Ovary (tissue), 7 donors: ENCODE measurements at regions not wholly inside any gene's neighbourhood (a gene's known extent, or its start where the extent isn't known, plus 50 kb on each side); places are given as distances from the start of the nearest gene placed in this dataset.

ENCODE experiments used
- DNase-seq, 5 donors: peaks; one replicate each; pipeline ENCODE4 v3.0.0-alpha.2; 2019 to 2020
- H3K27ac ChIP-seq, 2 donors: fragments of 200-600 bp; one replicate each; pipeline versions ENCODE4 v1.5.1 to v1.8.0; 2019 to 2022
- H3K27me3 ChIP-seq: fragments of 200-600 bp; one replicate; pipeline ENCODE4 v1.8.0; 2022
- H3K36me3 ChIP-seq: fragments of 200-600 bp; sonication (generic); one replicate; pipeline ENCODE4 v1.5.1; 2019
- H3K4me1 ChIP-seq: one replicate; pipeline ENCODE4 v1.8.1; 2013; ENCODE audit warnings: mild to moderate bottlenecking, moderate library complexity; ENCODE audit not compliant: insufficient read depth
- H3K4me3 ChIP-seq: fragments of 200-600 bp; sonication (generic); one replicate; pipeline ENCODE4 v1.5.1; 2017
- H3K9me3 ChIP-seq, 2 donors: fragments of 200-600 bp in 1 of 2; sonication (generic) in 1 of 2; one replicate each; pipeline versions ENCODE4 v1.5.1 to v1.8.1; 2013 to 2019; ENCODE audit warnings: mild to moderate bottlenecking in 1 of 2, moderate library complexity in 1 of 2
- EP300 ChIP-seq: sonication (generic); formaldehyde crosslinking; IDR thresholded peaks from one replicate; pipeline ENCODE4 v1.6.1; 2017; ENCODE audit warnings: antibody characterized with exemption
- POLR2A ChIP-seq: fragments of 450-650 bp; IDR thresholded peaks from one replicate; pipeline ENCODE4 v1.6.1; 2017; ENCODE audit warnings: antibody characterized with exemption, mild to moderate bottlenecking, moderate library complexity
- WGBS, 3 donors: extraction: QIAGEN DNeasy Blood & Tissue Kit in 1 of 3; methylation state at CpG; one replicate each; pipeline versions ENCODE4 v1.1.5 to v1.1.7; 2013 to 2017; 5-methylcytosine and 5-hydroxymethylcytosine counted together
- intact Hi-C, 4 donors: fragments of 100-400 bp; cut with DNase I; formaldehyde crosslinking; loops; one replicate each; pipeline versions ENCODE4 v1.11.0 to v1.15.1; 2022 to 2023
- TF ChIP-seq, protein P1 (sequence below), 3 donors: fragments of 450-650 bp in 2 of 3; fragments of 200-600 bp in 1 of 3; IDR thresholded peaks; one replicate each; pipeline versions ENCODE4 v1.5.1 to v1.8.0; 2016 to 2022; ENCODE audit warnings: antibody characterized with exemption in 3 of 3, mild to moderate bottlenecking in 1 of 3
- donor health status: DM: no; HTN: no; CAD: no; lungs with moderate emphysema.
- donor health status: DM: no; HTN: no; CAD: no.
- donor health status: Bipolar disorder and iron deficiency.
- donor health status: DM: no; HTN: no; CAD: no.
- donor health status: DM: yes; HTN: yes; CAD: no.

DNA sequence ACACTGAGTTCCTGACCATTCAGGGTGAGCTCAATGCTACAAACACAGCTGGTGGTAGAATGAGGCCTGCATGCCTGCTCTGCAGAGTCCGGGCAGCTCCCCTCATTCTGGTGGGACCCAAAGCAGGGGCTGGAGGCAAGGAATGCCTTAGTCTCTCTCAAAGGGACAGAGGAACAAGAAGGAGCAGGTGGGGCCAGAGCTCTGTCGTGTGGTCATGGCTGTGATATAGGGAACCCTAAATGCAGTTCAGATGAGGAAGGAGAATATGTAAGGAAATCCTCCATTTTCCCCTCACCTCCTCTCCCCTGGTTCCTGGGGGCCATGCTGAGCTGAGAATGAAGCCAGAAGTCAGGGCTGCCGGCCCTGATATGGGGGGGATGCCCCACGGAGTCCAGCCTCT, 334.3 kb downstream of the CYP26B1 start:
- TF ChIP-seq, protein P1, sequence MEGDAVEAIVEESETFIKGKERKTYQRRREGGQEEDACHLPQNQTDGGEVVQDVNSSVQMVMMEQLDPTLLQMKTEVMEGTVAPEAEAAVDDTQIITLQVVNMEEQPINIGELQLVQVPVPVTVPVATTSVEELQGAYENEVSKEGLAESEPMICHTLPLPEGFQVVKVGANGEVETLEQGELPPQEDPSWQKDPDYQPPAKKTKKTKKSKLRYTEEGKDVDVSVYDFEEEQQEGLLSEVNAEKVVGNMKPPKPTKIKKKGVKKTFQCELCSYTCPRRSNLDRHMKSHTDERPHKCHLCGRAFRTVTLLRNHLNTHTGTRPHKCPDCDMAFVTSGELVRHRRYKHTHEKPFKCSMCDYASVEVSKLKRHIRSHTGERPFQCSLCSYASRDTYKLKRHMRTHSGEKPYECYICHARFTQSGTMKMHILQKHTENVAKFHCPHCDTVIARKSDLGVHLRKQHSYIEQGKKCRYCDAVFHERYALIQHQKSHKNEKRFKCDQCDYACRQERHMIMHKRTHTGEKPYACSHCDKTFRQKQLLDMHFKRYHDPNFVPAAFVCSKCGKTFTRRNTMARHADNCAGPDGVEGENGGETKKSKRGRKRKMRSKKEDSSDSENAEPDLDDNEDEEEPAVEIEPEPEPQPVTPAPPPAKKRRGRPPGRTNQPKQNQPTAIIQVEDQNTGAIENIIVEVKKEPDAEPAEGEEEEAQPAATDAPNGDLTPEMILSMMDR (IDR thresholded peaks at IDR 0.05): no peak
- TF ChIP-seq EP300 (no peak), POLR2A (no peak)
- intact Hi-C loops: no loop called here
- no peak overlapping the region for H3K27ac ChIP-seq
- no peaks in the 10 kb centered on the region for H3K4me1 ChIP-seq
- no peaks in the 10 kb centered on the region for H3K9me3 ChIP-seq
- no peaks in the 10 kb centered on the region for H3K27me3 ChIP-seq
- 63 to 71% (median 68%) methylated on average over 4 of the region's 4 CpGs for WGBS, 3 donors
- H3K4me3 ChIP-seq: no peak overlapping the region
- H3K36me3 ChIP-seq: no peaks in the 10 kb centered on the region
- DNase-seq: no peak

DNA sequence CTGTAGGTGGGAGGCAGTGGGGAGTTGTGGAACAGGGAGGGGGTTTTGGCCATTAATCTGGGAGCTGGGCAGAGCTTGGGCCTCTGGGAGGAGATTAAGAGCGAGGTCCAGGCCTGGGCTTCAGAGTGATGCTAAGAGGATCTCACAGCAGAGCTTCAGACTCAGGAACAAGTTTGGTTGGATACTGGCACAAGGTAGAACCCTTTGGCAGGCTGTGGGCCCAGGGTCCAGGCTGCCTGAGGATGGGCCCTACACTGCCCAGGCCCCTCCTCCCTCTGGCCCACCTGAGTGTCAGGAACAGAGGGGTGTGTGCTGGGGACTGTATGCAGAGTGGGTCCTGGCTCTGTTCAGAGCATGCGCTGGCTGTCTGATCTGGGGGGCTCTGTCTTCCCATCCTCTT, 334.9 kb downstream of the CYP26B1 start:
- no peaks in the 10 kb centered on the region for H3K9me3 ChIP-seq
- H3K27me3 ChIP-seq: no peaks in the 10 kb centered on the region
- DNase-seq: no peak
- H3K4me3 ChIP-seq: no peak overlapping the region
- H3K27ac ChIP-seq: no peak overlapping the region
- H3K4me1 ChIP-seq: no peaks in the 10 kb centered on the region
- TF ChIP-seq EP300 (no peak), POLR2A (no peak)
- TF ChIP-seq, protein P1 (IDR thresholded peaks at IDR 0.05): no peak
- intact Hi-C loops: no loop called here
- WGBS, 3 donors: 97 to 100% (median 98%) methylated on average over 2 of the region's 2 CpGs
- H3K36me3 ChIP-seq: no peaks in the 10 kb centered on the region

DNA sequence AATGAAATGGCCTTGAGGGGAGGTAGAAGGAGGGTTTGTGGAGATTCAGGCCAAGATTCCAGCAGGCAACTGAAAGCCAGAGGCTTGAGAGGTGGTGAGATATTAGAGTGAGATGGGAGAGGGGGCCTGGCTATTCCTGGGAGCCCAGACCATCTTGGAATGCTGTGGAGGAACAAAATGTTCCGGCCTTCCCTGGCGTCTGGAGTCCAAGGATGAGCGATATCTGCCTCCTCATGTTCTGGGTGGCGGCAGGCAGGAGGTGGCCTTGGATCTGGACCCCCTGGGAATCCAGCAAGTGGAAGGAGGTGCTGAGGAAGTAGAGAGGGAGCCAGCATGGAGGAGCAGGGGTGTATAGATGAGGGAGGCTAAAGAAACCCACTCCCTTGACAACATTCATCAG, 335.9 kb downstream of the CYP26B1 start:
- DNase-seq: no peak
- TF ChIP-seq EP300: no peak
- TF ChIP-seq, protein P1 (IDR thresholded peaks at IDR 0.05): no peak
- TF ChIP-seq POLR2A: no peak
- Histone ChIP-seq H3K9me3 (no peaks in the 10 kb centered on the region), H3K27ac (no peak overlapping the region), H3K27me3 (no peaks in the 10 kb centered on the region), H3K4me1 (no peaks in the 10 kb centered on the region), H3K4me3 (no peak overlapping the region), H3K36me3 (no peaks in the 10 kb centered on the region)
- intact Hi-C loops: no loop called here
- 67 to 82% (median 72%) methylated on average over 4 of the region's 4 CpGs for WGBS, 3 donors

DNA sequence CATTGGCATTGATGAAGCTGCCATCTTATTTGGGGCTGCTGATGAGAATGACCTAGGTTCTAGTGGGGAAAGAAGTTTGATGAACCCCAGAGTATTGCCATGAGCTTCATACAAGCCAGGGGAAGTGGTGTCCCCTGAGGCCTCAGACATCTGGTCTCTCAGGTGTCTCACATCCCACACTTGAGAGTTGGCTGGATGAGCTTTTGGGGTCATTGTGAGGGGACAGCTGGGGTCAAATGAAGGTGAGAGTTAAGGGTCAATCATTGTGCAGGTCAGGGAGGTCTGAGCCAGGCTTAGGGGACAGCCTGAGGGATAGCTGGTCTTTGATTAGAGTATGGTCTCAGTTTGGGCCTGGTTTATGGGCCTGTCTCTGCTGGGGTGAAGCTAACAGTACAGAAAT, 336.5 kb downstream of the CYP26B1 start:
- Histone ChIP-seq H3K27me3 (no peaks in the 10 kb centered on the region), H3K27ac (no peak overlapping the region), H3K4me3 (no peak overlapping the region), H3K4me1 (no peaks in the 10 kb centered on the region), H3K36me3 (no peaks in the 10 kb centered on the region), H3K9me3 (no peaks in the 10 kb centered on the region)
- DNase-seq: no peak
- TF ChIP-seq EP300: no peak
- TF ChIP-seq, protein P1 (IDR thresholded peaks at IDR 0.05): no peak
- TF ChIP-seq POLR2A: no peak
- intact Hi-C loops: no loop called here
